ENCODE measurements at regions not wholly inside any gene's neighbourhood (a gene's known extent, or its start where the extent isn't known, plus 50 kb on each side); places are given as distances from the start of the nearest gene placed in this dataset.

DNA sequence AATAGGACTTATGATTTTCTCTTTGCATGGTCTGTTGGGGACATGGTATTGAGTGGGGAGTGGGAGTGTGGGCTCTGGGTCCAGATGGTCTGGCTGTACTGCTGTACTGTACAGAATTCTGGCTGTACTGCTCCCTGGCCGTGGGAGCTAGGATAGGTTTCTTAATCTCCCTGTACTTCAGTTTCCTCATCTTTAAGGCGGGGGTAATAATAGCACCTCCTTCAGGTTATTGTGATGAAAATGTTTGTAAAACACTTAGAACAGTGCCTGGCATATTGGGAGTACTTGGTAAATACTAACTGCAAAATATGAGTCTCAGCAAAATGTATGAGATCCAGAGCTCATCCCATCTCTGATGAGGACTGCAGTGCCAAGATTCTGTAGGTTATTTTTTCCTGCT, 198.6 kb downstream of the KIF18A start:
- TF ChIP-seq, protein P1, sequence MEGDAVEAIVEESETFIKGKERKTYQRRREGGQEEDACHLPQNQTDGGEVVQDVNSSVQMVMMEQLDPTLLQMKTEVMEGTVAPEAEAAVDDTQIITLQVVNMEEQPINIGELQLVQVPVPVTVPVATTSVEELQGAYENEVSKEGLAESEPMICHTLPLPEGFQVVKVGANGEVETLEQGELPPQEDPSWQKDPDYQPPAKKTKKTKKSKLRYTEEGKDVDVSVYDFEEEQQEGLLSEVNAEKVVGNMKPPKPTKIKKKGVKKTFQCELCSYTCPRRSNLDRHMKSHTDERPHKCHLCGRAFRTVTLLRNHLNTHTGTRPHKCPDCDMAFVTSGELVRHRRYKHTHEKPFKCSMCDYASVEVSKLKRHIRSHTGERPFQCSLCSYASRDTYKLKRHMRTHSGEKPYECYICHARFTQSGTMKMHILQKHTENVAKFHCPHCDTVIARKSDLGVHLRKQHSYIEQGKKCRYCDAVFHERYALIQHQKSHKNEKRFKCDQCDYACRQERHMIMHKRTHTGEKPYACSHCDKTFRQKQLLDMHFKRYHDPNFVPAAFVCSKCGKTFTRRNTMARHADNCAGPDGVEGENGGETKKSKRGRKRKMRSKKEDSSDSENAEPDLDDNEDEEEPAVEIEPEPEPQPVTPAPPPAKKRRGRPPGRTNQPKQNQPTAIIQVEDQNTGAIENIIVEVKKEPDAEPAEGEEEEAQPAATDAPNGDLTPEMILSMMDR (IDR thresholded peaks at IDR 0.05; ENCODE audit: low read depth, low read length, missing control alignments): no peak
- H3K4me3 ChIP-seq (replicated peaks; ENCODE audit: low read depth, low read length): no peak overlapping the region
- DNase-seq (ENCODE audit: extremely low read depth, low read depth): no peak

DNA sequence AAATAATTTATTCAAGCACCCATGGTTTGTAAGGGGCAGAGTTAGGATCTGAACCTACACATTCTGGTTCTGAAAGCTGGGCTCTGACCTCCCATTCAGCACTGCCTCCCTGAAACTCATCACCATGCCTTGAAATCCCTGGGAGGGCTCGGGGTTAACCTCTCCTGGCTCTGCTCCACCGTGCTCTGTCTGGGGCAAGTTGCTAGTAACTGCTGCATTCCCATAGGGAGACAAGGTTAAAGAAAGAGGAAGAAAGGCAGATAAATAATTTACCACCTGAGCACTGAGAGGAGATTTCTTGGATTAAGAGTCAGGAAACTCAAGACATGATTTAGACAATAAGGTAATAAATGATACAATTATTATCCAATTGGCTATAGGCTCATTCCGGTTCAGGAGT, 199.3 kb downstream of the KIF18A start:
- DNase-seq (ENCODE audit: extremely low read depth, low read depth): no peak
- H3K4me3 ChIP-seq (replicated peaks; ENCODE audit: low read depth, low read length): no peak overlapping the region
- TF ChIP-seq, protein P1 (IDR thresholded peaks at IDR 0.05; ENCODE audit: low read depth, low read length, missing control alignments): no peak

DNA sequence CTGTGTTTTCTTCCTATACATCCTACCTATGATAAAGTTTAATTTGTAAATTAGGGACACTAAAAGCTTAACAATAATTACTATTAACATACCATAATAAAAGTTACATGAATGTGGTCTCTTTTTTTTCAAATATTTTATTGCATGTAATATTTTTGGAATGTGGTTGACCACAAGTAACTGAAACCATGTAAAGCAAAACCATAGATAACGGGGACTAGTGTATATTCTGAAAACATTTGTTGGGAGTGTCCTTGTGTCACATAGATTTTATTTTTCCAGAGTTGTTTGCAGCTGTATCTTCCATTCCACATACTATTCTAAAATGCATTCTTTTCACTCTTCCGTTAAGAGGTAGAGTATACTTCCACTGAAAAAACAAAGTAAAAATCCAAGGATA, 200.4 kb downstream of the KIF18A start:
- TF ChIP-seq, protein P1 (IDR thresholded peaks at IDR 0.05; ENCODE audit: low read depth, low read length, missing control alignments): no peak
- no peak for DNase-seq (ENCODE audit: extremely low read depth, low read depth)
- H3K4me3 ChIP-seq (replicated peaks; ENCODE audit: low read depth, low read length): no peak overlapping the region

GRCh38 chr11:27907091-27907490, 200.9 kb downstream of the KIF18A start:
- no peak overlapping the region for H3K4me3 ChIP-seq (replicated peaks; ENCODE audit: low read depth, low read length)
- DNase-seq (ENCODE audit: extremely low read depth, low read depth): no peak
- TF ChIP-seq, protein P1 (IDR thresholded peaks at IDR 0.05; ENCODE audit: low read depth, low read length, missing control alignments): no peak

DNA sequence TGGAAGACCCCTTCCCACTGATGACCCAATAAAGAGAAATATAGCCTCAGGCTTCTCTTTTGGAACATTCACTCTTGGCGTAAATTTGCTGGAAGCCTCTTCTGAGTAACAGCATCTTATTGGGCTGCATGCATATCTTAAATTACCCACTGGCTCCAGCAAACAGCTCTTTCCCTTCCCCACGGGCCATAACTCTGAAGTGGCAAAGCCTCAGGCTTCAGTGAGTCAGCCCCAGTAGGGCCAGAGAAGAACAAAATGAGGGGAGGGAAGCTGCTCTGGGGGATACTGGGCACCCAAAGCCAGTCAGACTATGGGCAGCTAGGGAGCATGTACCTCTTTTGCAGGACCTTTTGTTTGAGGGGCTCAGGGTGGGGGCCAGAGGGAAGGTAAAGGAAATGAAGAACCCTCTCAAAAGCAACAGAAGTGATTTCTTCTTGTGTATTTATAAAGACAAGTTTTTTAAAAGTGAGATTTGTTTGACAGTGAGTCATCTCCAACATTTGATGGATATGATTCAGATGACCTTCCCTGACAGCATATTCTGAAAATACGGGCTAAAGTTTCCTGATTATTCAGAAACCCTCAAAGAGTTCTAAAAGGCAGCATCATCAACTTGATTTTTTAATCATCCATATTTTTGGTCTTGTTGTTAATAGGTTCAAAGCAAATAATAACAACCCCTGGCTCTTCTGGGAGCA, 203.4 kb downstream of the KIF18A start:
- no peak overlapping the region for H3K4me3 ChIP-seq (replicated peaks; ENCODE audit: low read depth, low read length)
- TF ChIP-seq, protein P1 (IDR thresholded peaks at IDR 0.05; ENCODE audit: low read depth, low read length, missing control alignments): no peak
- DNase-seq (ENCODE audit: extremely low read depth, low read depth): no peak

DNA sequence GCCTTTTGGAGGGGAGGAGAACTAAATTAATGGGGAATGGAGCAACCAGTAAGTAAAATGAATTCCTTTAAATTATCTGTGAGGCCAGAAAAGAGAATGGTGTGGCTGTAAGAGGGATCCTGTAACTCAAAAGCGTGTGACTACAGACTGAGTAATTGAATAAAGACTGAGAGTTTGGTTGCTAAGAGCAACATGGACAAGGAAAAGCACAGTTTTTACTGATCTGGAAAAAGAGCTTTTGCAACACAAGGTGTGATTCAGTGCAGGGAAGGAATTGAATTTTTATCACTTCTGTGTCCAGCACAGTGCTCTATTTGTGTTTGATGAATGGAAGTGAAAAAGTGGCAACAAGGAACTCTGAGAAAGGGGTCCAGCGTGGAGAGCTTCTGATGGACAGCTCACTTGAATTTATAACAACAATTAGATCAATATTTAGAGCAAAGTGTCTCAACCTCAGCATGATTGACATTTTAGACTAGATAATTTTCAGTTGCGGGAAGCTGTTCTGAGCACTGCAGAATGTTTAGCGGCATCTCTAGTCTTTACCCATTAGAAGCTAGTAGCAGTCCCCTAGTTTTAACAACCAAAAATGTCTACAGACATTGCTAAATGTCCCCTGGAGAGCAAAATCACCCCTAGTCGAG, 202.8 kb upstream of the BDNF start:
- H3K4me3 ChIP-seq (replicated peaks; ENCODE audit: low read depth, low read length): no peak overlapping the region
- DNase-seq (ENCODE audit: extremely low read depth, low read depth): no peak
- TF ChIP-seq, protein P1 (IDR thresholded peaks at IDR 0.05; ENCODE audit: low read depth, low read length, missing control alignments): no peak

Data from HFF-Myc (cell line).